ENCODE measurements at regions not wholly inside any gene's neighbourhood (a gene's known extent, or its start where the extent isn't known, plus 50 kb on each side); places are given as distances from the start of the nearest gene placed in this dataset.

- H3K9me3 ChIP-seq = no peaks in the 10 kb centered on the region
- H3K4me3 ChIP-seq = no peak overlapping the region
- no peak overlapping the region for H3K27ac ChIP-seq
- no peaks in the 10 kb centered on the region for H3K36me3 ChIP-seq
- intact Hi-C loops (cut with DNase I; ENCODE audit: low total_unique reads) = no loop called here
- no peak for TF ChIP-seq POLR2AphosphoS5 (IDR thresholded peaks at IDR 0.05)
- no peak for TF ChIP-seq POLR2A (IDR thresholded peaks at IDR 0.05)
- no peak for TF ChIP-seq CTCF (IDR thresholded peaks at IDR 0.05)
- DNase-seq (ENCODE audit: low spot score in 2 of 2) = no peak
- H3K4me1 ChIP-seq = no peaks in the 10 kb centered on the region
- no peaks in the 10 kb centered on the region for H3K27me3 ChIP-seq
Observed at GRCh38 chr12:66829660-66830325, 150.9 kb upstream of the GRIP1 start.

- Histone ChIP-seq H3K4me3 (no peak overlapping the region), H3K4me1 (no peaks in the 10 kb centered on the region), H3K9me3 (no peaks in the 10 kb centered on the region), H3K36me3 (no peaks in the 10 kb centered on the region), H3K27ac (no peak overlapping the region), H3K27me3 (no peaks in the 10 kb centered on the region)
- no peak for DNase-seq (ENCODE audit: low spot score in 2 of 2)
- intact Hi-C loops (cut with DNase I; ENCODE audit: low total_unique reads) = no loop called here
- TF ChIP-seq POLR2AphosphoS5 (IDR thresholded peaks at IDR 0.05) (no peak), CTCF (IDR thresholded peaks at IDR 0.05) (no peak), POLR2A (IDR thresholded peaks at IDR 0.05) (no peak)
Observed at GRCh38 chr12:66831495-66831894, 152.6 kb upstream of the GRIP1 start.

GRCh38 chr12:66832997-66833396, 154.1 kb upstream of the GRIP1 start:
- Histone ChIP-seq H3K27me3 (no peaks in the 10 kb centered on the region), H3K36me3 (no peaks in the 10 kb centered on the region), H3K27ac (no peak overlapping the region), H3K4me3 (no peak overlapping the region), H3K9me3 (no peaks in the 10 kb centered on the region), H3K4me1 (no peaks in the 10 kb centered on the region)
- DNase-seq (ENCODE audit: low spot score in 2 of 2) = no peak
- intact Hi-C loops (cut with DNase I; ENCODE audit: low total_unique reads) = no loop called here
- TF ChIP-seq POLR2AphosphoS5 (IDR thresholded peaks at IDR 0.05) (no peak), CTCF (IDR thresholded peaks at IDR 0.05) (no peak), POLR2A (IDR thresholded peaks at IDR 0.05) (no peak)

- no peak overlapping the region for H3K27ac ChIP-seq
- H3K4me1 ChIP-seq = no peaks in the 10 kb centered on the region
- H3K4me3 ChIP-seq = no peak overlapping the region
- intact Hi-C loops (cut with DNase I; ENCODE audit: low total_unique reads) = no loop called here
- TF ChIP-seq CTCF (IDR thresholded peaks at IDR 0.05) (no peak), POLR2A (IDR thresholded peaks at IDR 0.05) (no peak), POLR2AphosphoS5 (IDR thresholded peaks at IDR 0.05) (no peak)
- no peaks in the 10 kb centered on the region for H3K9me3 ChIP-seq
- H3K27me3 ChIP-seq = no peaks in the 10 kb centered on the region
- H3K36me3 ChIP-seq = no peaks in the 10 kb centered on the region
- no peak for DNase-seq (ENCODE audit: low spot score in 2 of 2)
Observed at GRCh38 chr12:66836623-66837310, 157.9 kb upstream of the GRIP1 start.

GRCh38 chr12:66837311-66837627, 158.4 kb upstream of the GRIP1 start:
- Histone ChIP-seq H3K27ac (no peak overlapping the region), H3K4me3 (no peak overlapping the region), H3K27me3 (no peaks in the 10 kb centered on the region), H3K9me3 (no peaks in the 10 kb centered on the region), H3K4me1 (no peaks in the 10 kb centered on the region), H3K36me3 (no peaks in the 10 kb centered on the region)
- DNase-seq (ENCODE audit: low spot score in 2 of 2) = no peak
- intact Hi-C loops (cut with DNase I; ENCODE audit: low total_unique reads) = no loop called here
- no peak for TF ChIP-seq POLR2AphosphoS5 (IDR thresholded peaks at IDR 0.05)
- TF ChIP-seq POLR2A (IDR thresholded peaks at IDR 0.05) = no peak
- TF ChIP-seq CTCF (IDR thresholded peaks at IDR 0.05) = no peak

All from breast epithelium (tissue), 4 donors.